K562 (cell line): ENCODE measurements at regions not wholly inside any gene's neighbourhood (a gene's known extent, or its start where the extent isn't known, plus 50 kb on each side); places are given as distances from the start of the nearest gene placed in this dataset.
A peak's percentile ranks its signal among the peaks of the same experiment; 100 is the strongest.

ENCODE experiments used
- C11orf30 ChIP-seq: fragments of 450-650 bp; IDR thresholded peaks from 2 replicates; pipeline ENCODE4 v1.6.1; 2016; ENCODE audit warnings: low read depth, mild to moderate bottlenecking
- CHAMP1 ChIP-seq: fragments of 450-650 bp; IDR thresholded peaks from 2 replicates; pipeline ENCODE4 v1.6.1; 2016; ENCODE audit warnings: mild to moderate bottlenecking
- GMEB1 ChIP-seq: fragments of 250-450 bp; sonication (Bioruptor Pico); IDR thresholded peaks from 2 replicates; pipeline ENCODE4 v1.4.0; 2020; ENCODE audit warnings: mild to moderate bottlenecking
- GTF2E2 ChIP-seq: fragments of 200-800 bp; sonication (Bioruptor generic); IDR thresholded peaks from 2 replicates; pipeline ENCODE4 v1.6.1; 2016; ENCODE audit warnings: missing genetic modification characterization, missing compliant biosample characterization
- KLF10 ChIP-seq: fragments of 250-450 bp; sonication (Bioruptor Pico); IDR thresholded peaks from 2 replicates; pipeline ENCODE4 v1.6.1; 2021; ENCODE audit warnings: matching md5 sums
- KLF16 ChIP-seq: IDR thresholded peaks from 2 replicates; pipeline ENCODE4 v1.6.1; 2016; ENCODE audit warnings: antibody characterized with exemption
- MAFK ChIP-seq: IDR thresholded peaks from 2 replicates; pipeline ENCODE4 v1.6.1; 2011; ENCODE audit warnings: low read length, improper control_type of control experiment
- NBN ChIP-seq: fragments of 450-650 bp; IDR thresholded peaks from 2 replicates; pipeline ENCODE4 v1.6.1; 2016; ENCODE audit warnings: low read depth, mild to moderate bottlenecking
- NR1H2 ChIP-seq: sonication (generic); formaldehyde crosslinking; IDR thresholded peaks from 2 replicates; pipeline ENCODE4 v1.4.0; 2020; ENCODE audit warnings: mild to moderate bottlenecking, missing genetic modification reagents
- RBM25 ChIP-seq: fragments of 200-400 bp; formaldehyde crosslinking; IDR thresholded peaks from 2 replicates; pipeline ENCODE4 v1.6.1; 2018; ENCODE audit warnings: low read length, low read depth, moderate library complexity; ENCODE audit not compliant: severe bottlenecking
- RCOR1 ChIP-seq, 2 experiments: IDR thresholded peaks; 2 replicates each; pipeline ENCODE4 v1.6.1; 2012; ENCODE audit warnings: low read depth in 2 of 2, low read length in 2 of 2, borderline replicate concordance in 1 of 2, improper control_type of control experiment in 1 of 2
- SMARCA5 ChIP-seq: fragments of 450-650 bp; IDR thresholded peaks from 2 replicates; pipeline ENCODE4 v1.6.1; 2016
- TARDBP ChIP-seq: fragments of 450-650 bp; IDR thresholded peaks from 2 replicates; pipeline ENCODE4 v1.6.1; 2016
- ZNF124 ChIP-seq: sonication (generic); formaldehyde crosslinking; IDR thresholded peaks from 2 replicates; pipeline ENCODE4 v1.8.1; 2022; ENCODE audit warnings: missing genetic modification reagents
- ZNF311 ChIP-seq: fragments of 250-450 bp; sonication (Bioruptor Pico); IDR thresholded peaks from 2 replicates; pipeline ENCODE4 v1.4.0; 2020; ENCODE audit warnings: mild to moderate bottlenecking, moderate library complexity
- ZNF41 ChIP-seq: fragments of 250-450 bp; sonication (Bioruptor Pico); conservative IDR thresholded peaks from 2 replicates; pipeline ENCODE4 v1.4.0; 2020; ENCODE audit warnings: mild to moderate bottlenecking
- ZNF431 ChIP-seq: sonication (generic); formaldehyde crosslinking; IDR thresholded peaks from 2 replicates; pipeline ENCODE4 v1.8.0; 2022; ENCODE audit warnings: mild to moderate bottlenecking, missing genetic modification reagents
- ZNF589 ChIP-seq: fragments of 200-800 bp; sonication (Bioruptor generic); IDR thresholded peaks from 2 replicates; pipeline ENCODE4 v1.6.1; 2016; ENCODE audit warnings: low read depth, missing genetic modification characterization, missing compliant biosample characterization
- ZNF77 ChIP-seq: fragments of 250-450 bp; sonication (Bioruptor Pico); IDR thresholded peaks from 2 replicates; pipeline ENCODE4 v1.5.0; 2020
- TF ChIP-seq, protein P1 (sequence below): fragments of 450-650 bp; IDR thresholded peaks from one replicate; pipeline ENCODE4 v1.6.1; 2018; ENCODE audit warnings: mild to moderate bottlenecking, moderate library complexity; ENCODE audit not compliant: partially characterized antibody
- TF ChIP-seq, protein P2 (sequence below), 2 experiments: fragments of 450-650 bp; conservative IDR thresholded peaks; 2 replicates each; pipeline ENCODE4 v1.6.1; 2017; ENCODE audit warnings: mild to moderate bottlenecking in 2 of 2, moderate library complexity in 2 of 2
- TF ChIP-seq, protein P3 (sequence below), 2 experiments: fragments of 450-650 bp in 1 of 2; sonication (generic) in 1 of 2; formaldehyde crosslinking in 1 of 2; IDR thresholded peaks in 1 of 2; conservative IDR thresholded peaks in 1 of 2; 2 replicates each; pipeline versions ENCODE4 v1.6.1 to v1.8.1; 2016 to 2023; ENCODE audit warnings: mild to moderate bottlenecking in 2 of 2, moderate library complexity in 2 of 2, inconsistent platforms in 1 of 2, missing genetic modification reagents in 1 of 2

DNA sequence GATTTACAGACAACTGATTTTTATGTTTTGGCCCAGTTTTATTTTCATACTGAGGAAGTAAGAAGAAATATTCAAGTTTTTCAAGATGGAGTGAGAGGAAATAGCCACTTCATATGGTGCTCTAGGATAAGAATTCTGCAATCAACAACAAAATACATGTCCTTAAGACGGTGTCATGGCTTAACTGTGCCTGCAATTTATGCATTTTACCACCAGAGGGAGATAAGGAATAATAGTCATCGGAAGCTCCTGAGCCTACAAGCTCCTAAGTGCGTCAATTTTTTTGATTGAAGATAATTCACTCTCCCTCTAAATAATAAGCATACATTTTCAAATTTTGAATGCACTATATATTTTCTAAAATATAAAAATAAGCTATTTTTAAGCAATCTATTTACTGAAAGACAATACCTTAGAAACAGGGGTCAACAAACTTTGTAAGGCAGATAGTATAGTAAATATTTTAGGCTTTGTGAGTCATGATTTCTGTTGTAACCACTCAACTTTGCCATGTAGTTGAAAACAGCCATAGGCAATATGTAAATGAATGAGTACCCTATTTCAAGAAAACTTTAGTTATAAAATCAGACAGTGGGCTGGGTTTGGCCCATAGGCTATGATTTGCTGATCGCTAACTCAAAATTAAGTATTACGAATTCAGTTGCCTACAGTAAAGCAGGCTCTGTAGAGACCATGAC lies 230.9 kb upstream of the DTNBP1 start (continued):
- TF ChIP-seq, protein P1, sequence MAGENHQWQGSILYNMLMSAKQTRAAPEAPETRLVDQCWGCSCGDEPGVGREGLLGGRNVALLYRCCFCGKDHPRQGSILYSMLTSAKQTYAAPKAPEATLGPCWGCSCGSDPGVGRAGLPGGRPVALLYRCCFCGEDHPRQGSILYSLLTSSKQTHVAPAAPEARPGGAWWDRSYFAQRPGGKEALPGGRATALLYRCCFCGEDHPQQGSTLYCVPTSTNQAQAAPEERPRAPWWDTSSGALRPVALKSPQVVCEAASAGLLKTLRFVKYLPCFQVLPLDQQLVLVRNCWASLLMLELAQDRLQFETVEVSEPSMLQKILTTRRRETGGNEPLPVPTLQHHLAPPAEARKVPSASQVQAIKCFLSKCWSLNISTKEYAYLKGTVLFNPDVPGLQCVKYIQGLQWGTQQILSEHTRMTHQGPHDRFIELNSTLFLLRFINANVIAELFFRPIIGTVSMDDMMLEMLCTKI, result no peak
- TF ChIP-seq GTF2E2 (tag) (0 out of 2 replicates have a peak, but pooled peaks have one; percentile 32), ZNF41 (CRISPR knock-in tag) (no peak), KLF16 (0 out of 2 replicates have a peak, but pooled peaks have one; percentile 37), NR1H2 (CRISPR knock-in tag) (no peak), TARDBP (no peak), ZNF77 (no peak), RCOR1 (IDR thresholded peaks at IDR 0.05; ENCODE audit: borderline replicate concordance in 1 of 2, low read depth in 2 of 2, low read length in 2 of 2) (0 out of 4 replicates have a peak, but pooled peaks of 1 of the 2 experiments have one; percentile 6), CHAMP1 (peak; percentile 92), GMEB1 (no peak), ZNF431 (CRISPR knock-in tag) (no peak), ZNF311 (CRISPR knock-in tag) (no peak), SMARCA5 (no peak), KLF10 (CRISPR knock-in tag) (no peak), NBN (peak; percentile 49; the same call in 1 of the 2 replicates), MAFK (no peak), C11orf30 (no peak), ZNF589 (CRISPR knock-in tag) (no peak), RBM25 (peak; percentile 30), ZNF124 (no peak)
- TF ChIP-seq, protein P2, sequence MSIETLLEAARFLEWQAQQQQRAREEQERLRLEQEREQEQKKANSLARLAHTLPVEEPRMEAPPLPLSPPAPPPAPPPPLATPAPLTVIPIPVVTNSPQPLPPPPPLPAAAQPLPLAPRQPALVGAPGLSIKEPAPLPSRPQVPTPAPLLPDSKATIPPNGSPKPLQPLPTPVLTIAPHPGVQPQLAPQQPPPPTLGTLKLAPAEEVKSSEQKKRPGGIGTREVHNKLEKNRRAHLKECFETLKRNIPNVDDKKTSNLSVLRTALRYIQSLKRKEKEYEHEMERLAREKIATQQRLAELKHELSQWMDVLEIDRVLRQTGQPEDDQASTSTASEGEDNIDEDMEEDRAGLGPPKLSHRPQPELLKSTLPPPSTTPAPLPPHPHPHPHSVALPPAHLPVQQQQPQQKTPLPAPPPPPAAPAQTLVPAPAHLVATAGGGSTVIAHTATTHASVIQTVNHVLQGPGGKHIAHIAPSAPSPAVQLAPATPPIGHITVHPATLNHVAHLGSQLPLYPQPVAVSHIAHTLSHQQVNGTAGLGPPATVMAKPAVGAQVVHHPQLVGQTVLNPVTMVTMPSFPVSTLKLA (conservative IDR thresholded peaks at IDR 0.05), result 0 out of 4 replicates have a peak, but pooled peaks of 1 of the 2 experiments have one; percentile 34
- TF ChIP-seq, protein P3, sequence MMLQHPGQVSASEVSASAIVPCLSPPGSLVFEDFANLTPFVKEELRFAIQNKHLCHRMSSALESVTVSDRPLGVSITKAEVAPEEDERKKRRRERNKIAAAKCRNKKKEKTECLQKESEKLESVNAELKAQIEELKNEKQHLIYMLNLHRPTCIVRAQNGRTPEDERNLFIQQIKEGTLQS (IDR thresholded peaks at IDR 0.05), result 0 out of 2 replicates have a peak, but pooled peaks have one; percentile 33
- TF ChIP-seq, protein P3 (CRISPR knock-in tag; conservative IDR thresholded peaks at IDR 0.05), result no peak
